NB4 (cell line): ENCODE measurements at regions not wholly inside any gene's neighbourhood (a gene's known extent, or its start where the extent isn't known, plus 50 kb on each side); places are given as distances from the start of the nearest gene placed in this dataset.
"Not testable (repeated sequence)": the region's sequence is repeated elsewhere in the genome, so short reads cannot be mapped to it uniquely, and the experiment has no call there.

Experiments used
- DNase-seq: peaks from one replicate; pipeline ENCODE4 v3.0.0; 2010; ENCODE audit warnings: low read depth
- H3K4me3 ChIP-seq: one replicate; pipeline ENCODE4 v1.5.1; 2011; ENCODE audit warnings: mild to moderate bottlenecking, low read depth, low read length, moderate library complexity
- MAX ChIP-seq: IDR thresholded peaks from 2 replicates; pipeline ENCODE4 v1.6.1; 2011; ENCODE audit warnings: low read depth, low read length
- MYC ChIP-seq: IDR thresholded peaks from 2 replicates; pipeline ENCODE4 v1.6.1; 2011; ENCODE audit warnings: low read depth, low read length
- POLR2A ChIP-seq: IDR thresholded peaks from 2 replicates; pipeline ENCODE4 v1.6.1; 2011; ENCODE audit warnings: mild to moderate bottlenecking; ENCODE audit not compliant: insufficient read length; ENCODE audit errors: extremely low read depth
- TF ChIP-seq, protein P1 (sequence below): IDR thresholded peaks from one replicate; pipeline ENCODE4 v1.5.1; 2012; ENCODE audit warnings: low read depth, low read length

- TF ChIP-seq, protein P1, sequence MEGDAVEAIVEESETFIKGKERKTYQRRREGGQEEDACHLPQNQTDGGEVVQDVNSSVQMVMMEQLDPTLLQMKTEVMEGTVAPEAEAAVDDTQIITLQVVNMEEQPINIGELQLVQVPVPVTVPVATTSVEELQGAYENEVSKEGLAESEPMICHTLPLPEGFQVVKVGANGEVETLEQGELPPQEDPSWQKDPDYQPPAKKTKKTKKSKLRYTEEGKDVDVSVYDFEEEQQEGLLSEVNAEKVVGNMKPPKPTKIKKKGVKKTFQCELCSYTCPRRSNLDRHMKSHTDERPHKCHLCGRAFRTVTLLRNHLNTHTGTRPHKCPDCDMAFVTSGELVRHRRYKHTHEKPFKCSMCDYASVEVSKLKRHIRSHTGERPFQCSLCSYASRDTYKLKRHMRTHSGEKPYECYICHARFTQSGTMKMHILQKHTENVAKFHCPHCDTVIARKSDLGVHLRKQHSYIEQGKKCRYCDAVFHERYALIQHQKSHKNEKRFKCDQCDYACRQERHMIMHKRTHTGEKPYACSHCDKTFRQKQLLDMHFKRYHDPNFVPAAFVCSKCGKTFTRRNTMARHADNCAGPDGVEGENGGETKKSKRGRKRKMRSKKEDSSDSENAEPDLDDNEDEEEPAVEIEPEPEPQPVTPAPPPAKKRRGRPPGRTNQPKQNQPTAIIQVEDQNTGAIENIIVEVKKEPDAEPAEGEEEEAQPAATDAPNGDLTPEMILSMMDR = no peak
- TF ChIP-seq MAX (no peak), MYC (no peak), POLR2A (no peak)
- no peak overlapping the region for H3K4me3 ChIP-seq
- no peak for DNase-seq
These were observed 355.1 kb downstream of the SLITRK5 start for GRCh38 chr13:88026241-88026640.

DNA sequence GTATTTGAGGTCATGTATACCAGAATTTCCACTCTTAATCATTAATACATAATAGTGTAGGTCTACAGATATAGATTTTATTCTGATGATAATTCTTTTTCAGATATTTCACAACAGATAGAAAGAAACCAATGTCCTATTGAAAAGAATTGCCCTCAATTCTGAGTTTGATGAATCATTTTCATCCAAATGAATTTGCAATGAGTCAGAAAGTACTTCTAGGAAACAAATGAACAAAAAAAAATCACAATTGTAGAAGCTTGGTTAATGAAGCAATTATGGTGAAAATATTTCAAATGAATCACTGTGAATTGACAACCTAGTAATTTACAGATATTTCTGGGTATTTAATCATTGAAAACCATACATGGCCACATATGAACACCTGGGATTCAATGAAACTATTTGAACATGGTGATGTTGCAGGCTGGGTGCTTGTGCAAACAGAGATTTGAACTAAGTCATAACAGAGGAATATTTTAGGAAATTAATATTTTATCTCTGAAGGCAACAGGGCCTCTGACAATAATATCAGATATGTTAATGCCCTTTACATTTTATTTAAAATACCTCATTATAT lies 360.9 kb downstream of the SLITRK5 start:
- TF ChIP-seq MYC (no peak), MAX (no peak), POLR2A (no peak)
- TF ChIP-seq, protein P1 = no peak
- H3K4me3 ChIP-seq = no peak overlapping the region
- no peak for DNase-seq

GRCh38 chr13:88036205-88036604 lies 365.0 kb downstream of the SLITRK5 start:
- DNase-seq, H3K4me3 ChIP-seq: not testable (repeated sequence)

DNA sequence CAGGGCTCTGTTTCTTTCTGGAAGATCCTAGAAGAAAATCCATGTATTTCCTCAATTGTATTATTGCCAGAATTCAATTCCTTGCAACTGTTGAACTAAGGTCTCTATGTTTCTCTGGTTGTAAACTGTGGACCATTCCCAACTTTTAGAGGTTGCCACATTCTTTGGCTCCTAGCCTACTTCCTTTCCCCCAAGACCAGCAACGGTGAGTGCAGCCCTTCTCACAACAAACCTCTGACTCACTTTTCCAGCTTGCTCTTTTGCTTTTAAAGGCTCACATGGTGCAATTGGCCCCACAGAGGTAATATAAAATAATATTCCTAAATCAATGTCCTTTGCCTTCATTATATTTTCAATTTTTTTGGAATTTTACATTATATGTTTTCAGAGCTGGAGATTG lies 371.3 kb downstream of the SLITRK5 start:
- DNase-seq = no peak
- TF ChIP-seq MYC (no peak), POLR2A (no peak), MAX (no peak)
- TF ChIP-seq, protein P1 = no peak
- H3K4me3 ChIP-seq = no peak overlapping the region

DNA sequence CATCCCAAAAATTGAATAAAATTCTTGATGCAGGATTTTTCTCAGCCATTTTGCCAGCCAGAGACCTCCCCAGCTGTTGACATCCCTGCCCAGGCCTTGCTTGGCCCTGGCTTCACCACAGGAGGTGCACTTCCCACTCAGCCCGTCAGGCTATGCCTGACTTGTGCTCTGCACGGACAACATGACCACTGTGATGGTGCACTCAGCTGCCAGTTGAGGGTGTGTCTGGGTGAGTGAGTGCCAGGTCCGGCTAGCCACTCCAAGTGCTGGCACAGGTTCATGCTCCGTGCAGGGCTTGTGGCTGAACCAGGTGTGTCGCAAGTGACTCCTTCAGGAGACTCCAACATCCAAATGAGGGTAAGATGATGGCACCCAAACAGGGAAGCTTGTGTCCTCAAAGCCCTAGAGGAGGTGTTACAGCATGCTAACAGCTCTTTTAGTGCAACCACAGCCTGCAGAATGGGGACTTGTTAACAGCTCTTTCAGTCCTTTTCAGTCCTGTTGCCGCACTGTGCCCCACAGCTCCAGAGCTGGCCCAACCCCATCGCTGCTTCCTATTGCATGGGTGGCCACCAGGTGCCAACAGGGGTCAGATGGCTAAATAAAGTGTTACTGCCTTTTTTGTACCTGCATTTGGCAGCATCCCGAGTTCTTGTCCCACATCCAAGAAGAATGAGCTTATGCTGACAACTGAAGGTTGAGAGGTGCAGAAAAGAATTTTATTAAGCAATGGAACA lies 380.7 kb downstream of the SLITRK5 start:
- no peak overlapping the region for H3K4me3 ChIP-seq
- TF ChIP-seq POLR2A (no peak), MAX (no peak)
- DNase-seq = peak; percentile 11

GRCh38 chr13:88063741-88064140 lies 392.6 kb downstream of the SLITRK5 start:
- TF ChIP-seq MAX = no peak
- TF ChIP-seq POLR2A = no peak
- TF ChIP-seq, protein P1 = no peak
- TF ChIP-seq MYC = no peak
- DNase-seq = no peak

DNA sequence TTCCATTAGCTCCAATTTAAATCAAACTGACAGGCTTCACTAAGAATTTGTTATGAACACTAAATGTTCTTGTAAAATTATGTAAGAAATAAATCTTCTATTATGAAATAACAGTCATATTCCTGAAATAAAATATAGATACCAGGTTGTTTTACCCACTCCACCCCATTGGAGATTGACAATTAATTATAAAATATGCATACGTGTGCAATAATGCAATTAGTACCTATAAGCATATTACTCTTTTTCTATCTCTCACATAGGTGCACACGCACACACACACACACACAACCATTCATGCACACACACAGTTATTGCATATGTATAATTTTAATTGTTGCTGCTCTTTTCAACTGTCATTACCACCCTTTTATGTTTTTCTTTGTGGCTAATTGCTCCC lies 395.7 kb downstream of the SLITRK5 start:
- no peak for DNase-seq
- no peak overlapping the region for H3K4me3 ChIP-seq
- TF ChIP-seq MYC (no peak), MAX (no peak), POLR2A (no peak)
- TF ChIP-seq, protein P1 = no peak

More at GRCh38 chr13:88063741-88064140, 392.6 kb downstream of the SLITRK5 start:
- no peak overlapping the region for H3K4me3 ChIP-seq
